Spleen (tissue), 11 donors: ENCODE measurements at regions not wholly inside any gene's neighbourhood (a gene's known extent, or its start where the extent isn't known, plus 50 kb on each side); places are given as distances from the start of the nearest gene placed in this dataset.
A peak's percentile ranks its signal among the peaks of the same experiment; 100 is the strongest.
"Not testable (repeated sequence)": the region's sequence is repeated elsewhere in the genome, so short reads cannot be mapped to it uniquely, and the experiment has no call there.

Experiments
- DNase-seq: peaks from one replicate; pipeline ENCODE4 v3.0.0-alpha.2; 2020
- H3K27ac ChIP-seq, 8 donors: fragments of 200-600 bp; sonication (generic) in 7 of 8; 1 replicate in 4 of 8; 2 replicates in 4 of 8; pipeline versions ENCODE4 v1.5.0 to v1.8.0; 2016 to 2021; ENCODE audit warnings: inconsistent platforms in 4 of 8, mild to moderate bottlenecking in 4 of 8, moderate library complexity in 1 of 8
- H3K27me3 ChIP-seq, 7 donors: fragments of 200-600 bp; sonication (generic) in 6 of 7; replicated peaks in 1 of 7; 1 replicate in 4 of 7; 2 replicates in 3 of 7; pipeline versions ENCODE4 v1.5.0 to v1.8.0; 2016 to 2021; ENCODE audit warnings: inconsistent platforms in 3 of 7, mild to moderate bottlenecking in 1 of 7
- H3K36me3 ChIP-seq, 6 donors: fragments of 200-600 bp; sonication (generic) in 5 of 6; 1 replicate in 4 of 6; 2 replicates in 2 of 6; pipeline versions ENCODE4 v1.5.0 to v1.8.0; 2016 to 2021; ENCODE audit warnings: inconsistent platforms in 2 of 6
- H3K4me1 ChIP-seq, 6 donors: fragments of 200-600 bp; sonication (generic) in 5 of 6; 1 replicate in 3 of 6; 2 replicates in 3 of 6; pipeline versions ENCODE4 v1.5.0 to v1.8.0; 2016 to 2021; ENCODE audit warnings: inconsistent platforms in 3 of 6
- H3K4me3 ChIP-seq, 8 donors: fragments of 200-600 bp; sonication (generic) in 7 of 8; 1 replicate in 4 of 8; 2 replicates in 4 of 8; pipeline versions ENCODE4 v1.5.0 to v1.8.0; 2016 to 2021; ENCODE audit warnings: inconsistent platforms in 4 of 8, mild to moderate bottlenecking in 4 of 8, moderate library complexity in 2 of 8
- H3K9me3 ChIP-seq, 8 donors: fragments of 200-600 bp; sonication (generic) in 7 of 8; 1 replicate in 4 of 8; 2 replicates in 4 of 8; pipeline versions ENCODE4 v1.5.0 to v1.8.0; 2016 to 2021; ENCODE audit warnings: inconsistent platforms in 4 of 8
- CTCF ChIP-seq, 11 experiments: fragments of 200-600 bp in 7 of 11; fragments of 450-650 bp in 4 of 11; sonication (generic) in 4 of 11; IDR thresholded peaks in 8 of 11; conservative IDR thresholded peaks in 3 of 11; 1 replicate in 7 of 11; 2 replicates in 4 of 11; pipeline versions ENCODE4 v1.4.0 to v1.8.0; 2016 to 2021; ENCODE audit warnings: antibody characterized with exemption in 11 of 11, inconsistent platforms in 4 of 11, mild to moderate bottlenecking in 1 of 11
- POLR2A ChIP-seq, 3 donors: fragments of 450-650 bp; IDR thresholded peaks; one replicate each; pipeline ENCODE4 v1.5.1; 2017; ENCODE audit warnings: antibody characterized with exemption in 3 of 3, mild to moderate bottlenecking in 1 of 3
- POLR2AphosphoS5 ChIP-seq, 3 donors: sonication (generic); formaldehyde crosslinking; IDR thresholded peaks; one replicate each; pipeline ENCODE4 v1.5.1; 2017; ENCODE audit warnings: antibody characterized with exemption in 3 of 3
- WGBS, 5 donors: extraction: QIAGEN DNeasy Blood & Tissue Kit in 3 of 5; methylation state at CpG; one replicate each; pipeline versions ENCODE4 v1.1.5 to v1.1.7; 2013 to 2018; 5-methylcytosine and 5-hydroxymethylcytosine counted together
- intact Hi-C: fragments of 100-400 bp; cut with DNase I; formaldehyde crosslinking; loops from one replicate; pipeline ENCODE4 v1.15.0; 2023; ENCODE audit warnings: low total_unique reads
- donor health status: healthy with polysubstance abuse.
- donor health status: DM: no; HTN: no; CAD: no; lungs with moderate emphysema.
- donor health status: DM: no; HTN: no; CAD: no.
- donor health status: Bipolar disorder and iron deficiency.
- donor health status: healthy.
- donor health status: DM: no; HTN: no; CAD: no.
- donor health status: DM: yes; HTN: yes; CAD: no.

GRCh38 chr12:131211340-131211938, 257.7 kb downstream of the ADGRD1 start:
- H3K9me3 ChIP-seq: peaks cover 0 to 14% (median 0%) of the 10 kb centered on the region in 8 donors
- no peak for TF ChIP-seq CTCF (IDR thresholded peaks at IDR 0.05 in 8 of 11, conservative IDR thresholded peaks at IDR 0.05 in 3 of 11)
- TF ChIP-seq POLR2AphosphoS5 (IDR thresholded peaks at IDR 0.05): no peak
- no peak for TF ChIP-seq POLR2A (IDR thresholded peaks at IDR 0.05)
- no peak overlapping the region for H3K27ac ChIP-seq
- H3K27me3 ChIP-seq: peaks cover 0 to 39% (median 0%) of the 10 kb centered on the region in 7 donors
- intact Hi-C loops: no loop called here
- DNase-seq: no peak
- H3K36me3 ChIP-seq: no peaks in the 10 kb centered on the region
- no peak overlapping the region for H3K4me3 ChIP-seq
- peaks cover 0 to under 1% (median 0%) of the 10 kb centered on the region in 6 donors for H3K4me1 ChIP-seq
- 77 to 84% (median 81%) methylated on average over 9 of the region's 9 CpGs for WGBS, 5 donors

GRCh38 chr12:131213896-131214442, 260.3 kb downstream of the ADGRD1 start:
- TF ChIP-seq POLR2AphosphoS5 (IDR thresholded peaks at IDR 0.05): no peak
- no peak for TF ChIP-seq POLR2A (IDR thresholded peaks at IDR 0.05)
- TF ChIP-seq CTCF (IDR thresholded peaks at IDR 0.05 in 8 of 11, conservative IDR thresholded peaks at IDR 0.05 in 3 of 11): no peak
- intact Hi-C loops: no loop called here
- no peak overlapping the region for H3K27ac ChIP-seq
- peak; percentile 51 for DNase-seq
- peaks cover 0 to 14% (median 0%) of the 10 kb centered on the region in 8 donors for H3K9me3 ChIP-seq
- peaks cover 0 to 5% (median 0%) of the 10 kb centered on the region in 6 donors for H3K4me1 ChIP-seq
- H3K4me3 ChIP-seq: no peak overlapping the region
- peaks cover 0 to 57% (median 4%) of the 10 kb centered on the region in 7 donors for H3K27me3 ChIP-seq
- 86 to 93% (median 87%) methylated on average over 14 of the region's 14 CpGs for WGBS, 5 donors
- no peaks in the 10 kb centered on the region for H3K36me3 ChIP-seq

- peaks cover 0 to 14% (median 0%) of the 10 kb centered on the region in 8 donors for H3K9me3 ChIP-seq
- H3K4me1 ChIP-seq, H3K36me3 ChIP-seq, H3K27ac ChIP-seq, H3K4me3 ChIP-seq, intact Hi-C loops: not testable (repeated sequence)
- WGBS, 5 donors: 79 to 96% (median 90%) methylated on average over 5 to 12 of the region's 12 CpGs
- peak; percentile 20 for DNase-seq
- peaks cover 0 to 59% (median 12%) of the 10 kb centered on the region in 7 donors for H3K27me3 ChIP-seq
These were observed 261.2 kb downstream of the ADGRD1 start for GRCh38 chr12:131214936-131215335.

- H3K4me1 ChIP-seq, H3K4me3 ChIP-seq, H3K36me3 ChIP-seq, intact Hi-C loops, H3K27ac ChIP-seq: not testable (repeated sequence)
- Histone ChIP-seq H3K27me3 (peaks cover 0 to 60% (median 12%) of the 10 kb centered on the region in 7 donors), H3K9me3 (peaks cover 0 to 14% (median 0%) of the 10 kb centered on the region in 8 donors)
- WGBS, 5 donors: 4 to 28% (median 13%) methylated on average over 13 to 14 of the region's 14 CpGs
- peak; percentile 70 for DNase-seq
These were observed 262.9 kb downstream of the ADGRD1 start for GRCh38 chr12:131216587-131216986.

GRCh38 chr12:131217024-131217586, 263.4 kb downstream of the ADGRD1 start:
- H3K4me1 ChIP-seq: peaks cover 0 to 8% (median 0%) of the 10 kb centered on the region in 6 donors
- no peak overlapping the region for H3K4me3 ChIP-seq
- WGBS, 5 donors: 41 to 56% (median 49%) methylated on average over 22 of the region's 22 CpGs
- peaks cover 0 to 65% (median 12%) of the 10 kb centered on the region in 7 donors for H3K27me3 ChIP-seq
- no peaks in the 10 kb centered on the region for H3K36me3 ChIP-seq
- peak; percentile 38 for DNase-seq
- H3K27ac ChIP-seq: no peak overlapping the region
- peaks cover 0 to 14% (median 0%) of the 10 kb centered on the region in 8 donors for H3K9me3 ChIP-seq
- TF ChIP-seq POLR2A (IDR thresholded peaks at IDR 0.05): no peak
- intact Hi-C loops: no loop called here
